ENCODE measurements at regions not wholly inside any gene's neighbourhood (a gene's known extent, or its start where the extent isn't known, plus 50 kb on each side); places are given as distances from the start of the nearest gene placed in this dataset.

- no peak for TF ChIP-seq ZNF274 (IDR thresholded peaks at IDR 0.05; ENCODE audit: low read depth, low read length)
- TF ChIP-seq YY1 (IDR thresholded peaks at IDR 0.05; ENCODE audit: insufficient read depth, insufficient read length), result no peak
Observed at GRCh38 chrX:5086388-5086787, 1142.3 kb downstream of the NLGN4X start.

Measured in NT2/D1 (cell line).